Right lobe of liver (tissue), 6 donors: ENCODE measurements at regions not wholly inside any gene's neighbourhood (a gene's known extent, or its start where the extent isn't known, plus 50 kb on each side); places are given as distances from the start of the nearest gene placed in this dataset.

Experiments
- ATAC-seq, 4 donors: fragments of 200-7000 bp; cut with Tn5 transposase; one replicate each; pipeline ENCODE4 v1.9.1; 2020; ENCODE audit warnings: mild to moderate bottlenecking in 4 of 4, moderate library complexity in 4 of 4
- DNase-seq, 3 donors: peaks; one replicate each; pipeline ENCODE4 v3.0.0-alpha.2; 2020
- H3K27ac ChIP-seq, 3 donors: fragments of 200-600 bp; one replicate each; pipeline ENCODE4 v1.8.0; 2022
- H3K27me3 ChIP-seq, 2 donors: fragments of 200-600 bp; one replicate each; pipeline ENCODE4 v1.8.0; 2022
- H3K36me3 ChIP-seq, 4 donors: fragments of 200-600 bp; sonication (generic) in 1 of 4; one replicate each; pipeline versions ENCODE4 v1.5.1 to v1.8.0; 2017 to 2022; ENCODE audit warnings: control low read depth in 1 of 4
- H3K4me1 ChIP-seq, 4 donors: fragments of 200-600 bp; sonication (generic) in 1 of 4; one replicate each; pipeline versions ENCODE4 v1.5.1 to v1.8.0; 2017 to 2022; ENCODE audit warnings: control low read depth in 1 of 4
- H3K4me3 ChIP-seq, 3 donors: fragments of 200-600 bp; one replicate each; pipeline ENCODE4 v1.8.0; 2022
- H3K9me3 ChIP-seq, 4 donors: fragments of 200-600 bp; sonication (generic) in 1 of 4; one replicate each; pipeline versions ENCODE4 v1.5.1 to v1.8.0; 2017 to 2022; ENCODE audit warnings: control low read depth in 1 of 4
- CTCF ChIP-seq, 4 donors: fragments of 200-600 bp in 3 of 4; fragments of 450-650 bp in 1 of 4; IDR thresholded peaks; one replicate each; pipeline versions ENCODE4 v1.5.1 to v1.8.0; 2016 to 2022; ENCODE audit warnings: antibody characterized with exemption in 4 of 4, mild to moderate bottlenecking in 2 of 4
- POLR2A ChIP-seq: fragments of 450-650 bp; IDR thresholded peaks from one replicate; pipeline ENCODE4 v1.6.1; 2017; ENCODE audit warnings: antibody characterized with exemption, mild to moderate bottlenecking
- WGBS: methylation state at CpG from one replicate; pipeline ENCODE4 v1.1.6; 2018; ENCODE audit warnings: low coverage, low lambda C conversion rate; ENCODE audit not compliant: insufficient coverage; ENCODE audit errors: missing lambda C conversion rate; 5-methylcytosine and 5-hydroxymethylcytosine counted together
- intact Hi-C, 2 donors: fragments of 100-400 bp; cut with DNase I; formaldehyde crosslinking; loops; one replicate each; pipeline versions ENCODE4 v1.11.2 to v1.14.1; 2022
- donor health status: DM: no; HTN: yes; CAD: no.
- donor health status: DM: no; HTN: no; CAD: no.
- donor health status: DM: no; HTN: no; CAD: no.
- donor health status: DM: no; HTN: yes; CAD: no.
- donor health status: DM: no; HTN: yes; CAD: no.

GRCh38 chr14:45364565-45365156 is 111.7 kb upstream of the MIS18BP1 start:
- H3K4me3 ChIP-seq: no peak overlapping the region
- no peak for ATAC-seq
- no peaks in the 10 kb centered on the region for H3K9me3 ChIP-seq
- intact Hi-C loops: no loop called here
- H3K36me3 ChIP-seq: no peaks in the 10 kb centered on the region
- no peak overlapping the region for H3K27ac ChIP-seq
- TF ChIP-seq POLR2A: no peak
- TF ChIP-seq CTCF (IDR thresholded peaks at IDR 0.05): no peak
- no peak for DNase-seq
- WGBS: 46% methylated on average over 4 of the region's 4 CpGs
- no peaks in the 10 kb centered on the region for H3K4me1 ChIP-seq
- H3K27me3 ChIP-seq: no peaks in the 10 kb centered on the region

GRCh38 chr14:45362505-45362904 is 109.5 kb upstream of the MIS18BP1 start:
- H3K9me3 ChIP-seq: no peaks in the 10 kb centered on the region
- no peak for DNase-seq
- no peak for TF ChIP-seq POLR2A
- TF ChIP-seq CTCF (IDR thresholded peaks at IDR 0.05): no peak
- ATAC-seq: no peak
- H3K36me3 ChIP-seq: no peaks in the 10 kb centered on the region
- no peak overlapping the region for H3K27ac ChIP-seq
- H3K4me3 ChIP-seq: no peak overlapping the region
- intact Hi-C loops: no loop called here
- no peaks in the 10 kb centered on the region for H3K27me3 ChIP-seq
- no peaks in the 10 kb centered on the region for H3K4me1 ChIP-seq
- WGBS: 31% methylated on average over 1 of the region's 1 CpG

GRCh38 chr14:45361727-45362126 is 108.7 kb upstream of the MIS18BP1 start:
- ATAC-seq (no peak), DNase-seq (no peak)
- WGBS: 72% methylated on average over 2 of the region's 2 CpGs
- no peaks in the 10 kb centered on the region for H3K9me3 ChIP-seq
- intact Hi-C loops: no loop called here
- no peak overlapping the region for H3K4me3 ChIP-seq
- no peaks in the 10 kb centered on the region for H3K4me1 ChIP-seq
- H3K36me3 ChIP-seq: no peaks in the 10 kb centered on the region
- no peak overlapping the region for H3K27ac ChIP-seq
- H3K27me3 ChIP-seq: no peaks in the 10 kb centered on the region
- no peak for TF ChIP-seq POLR2A
- no peak for TF ChIP-seq CTCF (IDR thresholded peaks at IDR 0.05)

GRCh38 chr14:45359746-45360145 is 106.7 kb upstream of the MIS18BP1 start:
- WGBS: 41% methylated on average over 3 of the region's 3 CpGs
- Histone ChIP-seq H3K9me3 (no peaks in the 10 kb centered on the region), H3K4me3 (no peak overlapping the region), H3K4me1 (no peaks in the 10 kb centered on the region), H3K27ac (no peak overlapping the region), H3K27me3 (no peaks in the 10 kb centered on the region), H3K36me3 (no peaks in the 10 kb centered on the region)
- TF ChIP-seq CTCF (IDR thresholded peaks at IDR 0.05) (no peak), POLR2A (no peak)
- intact Hi-C loops: no loop called here
- DNase-seq: no peak
- no peak for ATAC-seq
